A673 (cell line): ENCODE measurements at regions not wholly inside any gene's neighbourhood (a gene's known extent, or its start where the extent isn't known, plus 50 kb on each side); places are given as distances from the start of the nearest gene placed in this dataset.

ENCODE experiments used
- CTCF ChIP-seq: fragments of 300-800, 200-600 bp; sonication (generic); conservative IDR thresholded peaks from 2 replicates; pipeline ENCODE4 v1.5.1; 2017; ENCODE audit warnings: low read depth, mild to moderate bottlenecking, antibody characterized with exemption, low read length, moderate library complexity, mixed read lengths
- EZH2 ChIP-seq: fragments of 200-600 bp; sonication (generic); IDR thresholded peaks from 2 replicates; pipeline ENCODE4 v1.6.1; 2017; ENCODE audit warnings: borderline replicate concordance, low read depth, mild to moderate bottlenecking, mixed read lengths, antibody characterized with exemption, low read length; ENCODE audit not compliant: poor library complexity, severe bottlenecking

DNA sequence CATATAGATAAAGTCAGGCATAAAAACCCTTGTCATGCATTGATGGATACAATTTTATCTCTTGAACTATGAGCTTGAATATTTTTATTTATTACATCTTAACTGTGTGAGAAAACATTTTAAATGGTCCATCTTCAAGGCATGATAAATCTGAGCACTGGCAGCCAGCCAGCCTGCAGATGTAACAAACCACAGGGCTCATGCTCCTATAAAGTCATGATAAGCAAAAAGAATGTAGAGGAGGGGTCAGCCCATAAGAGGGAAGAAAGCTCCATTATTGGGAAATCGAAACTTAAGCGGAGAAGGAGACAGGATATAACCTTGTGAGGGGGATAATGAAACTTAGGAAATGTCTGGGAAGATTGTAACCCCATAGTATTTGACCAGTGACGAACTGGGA is 839.0 kb downstream of the LRRIQ3 start:
- TF ChIP-seq CTCF (no peak), EZH2 (no peak)
